Endothelial cell (in vitro differentiated cells): ENCODE measurements at regions not wholly inside any gene's neighbourhood (a gene's known extent, or its start where the extent isn't known, plus 50 kb on each side); places are given as distances from the start of the nearest gene placed in this dataset.
"Not testable (repeated sequence)": the region's sequence is repeated elsewhere in the genome, so short reads cannot be mapped to it uniquely, and the experiment has no call there.

Source experiments
- DNase-seq: peaks from one replicate; pipeline ENCODE4 v3.0.0; 2021; ENCODE audit warnings: low spot score
- H3K27ac Mint-ChIP-seq: one replicate; pipeline ENCODE4 v1.8.0; 2021; ENCODE audit warnings: mixed read lengths, inconsistent platforms; ENCODE audit not compliant: unreplicated experiment
- H3K27me3 Mint-ChIP-seq: one replicate; pipeline ENCODE4 v1.8.0; 2021; ENCODE audit warnings: mild to moderate bottlenecking, moderate library complexity, mixed read lengths, inconsistent platforms; ENCODE audit not compliant: unreplicated experiment
- H3K36me3 Mint-ChIP-seq: one replicate; pipeline ENCODE4 v1.8.0; 2021; ENCODE audit warnings: mild to moderate bottlenecking, low read depth, mixed read lengths, inconsistent platforms; ENCODE audit not compliant: unreplicated experiment
- H3K4me1 Mint-ChIP-seq: one replicate; pipeline ENCODE4 v1.8.0; 2021; ENCODE audit warnings: mild to moderate bottlenecking, mixed read lengths, inconsistent platforms; ENCODE audit not compliant: unreplicated experiment
- H3K4me3 Mint-ChIP-seq: one replicate; pipeline ENCODE4 v1.8.0; 2021; ENCODE audit warnings: mild to moderate bottlenecking, mixed read lengths, inconsistent platforms; ENCODE audit not compliant: unreplicated experiment
- H3K9me3 Mint-ChIP-seq: one replicate; pipeline ENCODE4 v1.8.0; 2021; ENCODE audit warnings: mixed read lengths, inconsistent platforms; ENCODE audit not compliant: unreplicated experiment
- CTCF ChIP-seq: fragments of 200-600 bp; sonication (generic); IDR thresholded peaks from one replicate; pipeline ENCODE4 v1.5.0; 2021; ENCODE audit warnings: antibody characterized with exemption; ENCODE audit not compliant: unreplicated experiment

DNA sequence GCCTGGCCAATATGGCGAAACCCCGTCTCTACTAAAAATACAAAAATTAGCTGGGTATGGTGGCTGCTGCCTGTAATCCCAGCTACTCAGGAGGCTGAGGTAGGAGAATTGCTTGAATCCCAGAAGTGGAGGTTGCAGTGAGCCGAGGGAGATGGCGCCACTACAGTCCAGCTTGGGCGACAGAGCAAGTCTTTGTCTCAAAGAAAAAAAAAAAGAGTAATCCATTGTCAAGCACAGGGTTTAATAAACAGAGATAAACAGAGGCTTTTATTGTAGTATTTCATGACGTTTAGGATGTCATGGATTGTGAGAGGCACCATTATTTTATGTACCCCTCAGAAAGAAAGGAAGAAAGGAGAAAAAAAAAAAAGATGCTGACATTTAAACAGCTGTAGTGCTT, 75.2 kb upstream of the RNU2-1 start:
- TF ChIP-seq CTCF = no peak
- Mint-ChIP-seq H3K27ac (no peak overlapping the region), H3K9me3 (no peaks in the 10 kb centered on the region), H3K36me3 (no peaks in the 10 kb centered on the region), H3K4me3 (no peak overlapping the region), H3K4me1 (no peaks in the 10 kb centered on the region), H3K27me3 (peaks cover 1% of the 10 kb centered on the region)
- DNase-seq = no peak

- H3K4me3 Mint-ChIP-seq, H3K27me3 Mint-ChIP-seq, H3K4me1 Mint-ChIP-seq, H3K27ac Mint-ChIP-seq, DNase-seq, H3K9me3 Mint-ChIP-seq, H3K36me3 Mint-ChIP-seq: not testable (repeated sequence)
These were observed 71.0 kb upstream of the RNU2-1 start for GRCh38 chr17:43304792-43305191.

DNA sequence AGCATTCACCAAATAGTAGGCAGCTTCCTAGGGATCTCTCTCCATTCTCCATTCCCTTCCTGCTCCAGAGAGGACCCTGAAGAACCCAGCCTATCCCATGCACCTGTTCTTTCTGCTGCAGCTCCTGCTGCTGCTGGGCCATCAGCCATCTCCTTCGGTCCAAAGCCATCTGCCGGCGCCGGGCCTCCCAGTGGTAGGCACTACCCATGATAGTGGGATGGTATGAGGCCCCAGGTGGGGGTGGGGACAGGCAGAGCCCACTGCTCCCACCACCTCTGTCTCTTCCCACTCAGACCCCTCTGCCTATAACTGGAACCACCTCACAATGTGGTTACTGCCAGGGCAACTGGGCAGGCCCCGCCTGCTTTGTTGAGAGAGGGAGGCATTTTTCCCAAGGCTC, 69.3 kb upstream of the RNU2-1 start:
- not testable (repeated sequence) for H3K27me3 Mint-ChIP-seq, DNase-seq, H3K9me3 Mint-ChIP-seq, H3K4me1 Mint-ChIP-seq, H3K4me3 Mint-ChIP-seq, H3K27ac Mint-ChIP-seq, H3K36me3 Mint-ChIP-seq

- not testable (repeated sequence) for H3K4me1 Mint-ChIP-seq, H3K36me3 Mint-ChIP-seq, H3K27ac Mint-ChIP-seq, H3K27me3 Mint-ChIP-seq, H3K9me3 Mint-ChIP-seq, H3K4me3 Mint-ChIP-seq, DNase-seq
These were observed 65.7 kb upstream of the RNU2-1 start for GRCh38 chr17:43299300-43300076.

DNA sequence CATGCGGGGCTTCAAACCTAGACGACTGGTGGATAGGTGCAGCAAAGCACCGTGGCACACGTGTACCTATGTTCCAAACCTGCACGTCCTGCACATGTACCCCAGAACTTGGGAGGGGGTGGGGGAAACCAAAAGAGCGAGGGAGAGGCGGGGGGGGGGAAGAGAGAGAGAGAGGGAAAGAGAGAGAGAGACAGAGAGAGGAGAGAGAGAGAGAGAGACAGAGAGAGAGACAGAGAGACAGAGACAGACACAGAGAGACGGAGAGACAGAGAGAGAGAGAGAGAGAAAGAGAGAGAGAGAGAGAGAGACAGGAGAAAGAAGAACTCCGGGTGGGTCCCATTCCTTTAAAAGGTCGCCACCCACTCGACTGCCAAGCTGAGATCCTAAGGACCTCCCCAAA, 55.9 kb upstream of the RNU2-1 start:
- H3K4me1 Mint-ChIP-seq, H3K27ac Mint-ChIP-seq, H3K9me3 Mint-ChIP-seq, H3K36me3 Mint-ChIP-seq, H3K27me3 Mint-ChIP-seq, DNase-seq, H3K4me3 Mint-ChIP-seq: not testable (repeated sequence)

GRCh38 chr17:43283606-43284005, 49.8 kb upstream of the RNU2-1 start:
- H3K27ac Mint-ChIP-seq, H3K9me3 Mint-ChIP-seq, H3K36me3 Mint-ChIP-seq, H3K4me1 Mint-ChIP-seq, H3K4me3 Mint-ChIP-seq, H3K27me3 Mint-ChIP-seq, DNase-seq: not testable (repeated sequence)
